ENCODE measurements at regions not wholly inside any gene's neighbourhood (a gene's known extent, or its start where the extent isn't known, plus 50 kb on each side); places are given as distances from the start of the nearest gene placed in this dataset.

GRCh38 chr10:30680908-30681307, 51.4 kb upstream of the LYZL2 start:
- TF ChIP-seq POLR2AphosphoS5 (IDR thresholded peaks at IDR 0.05; ENCODE audit: low read depth, low read length) (no peak), POLR2A (IDR thresholded peaks at IDR 0.05; ENCODE audit: low read depth, low read length) (no peak)
